Skin of body (tissue), 1 donor: ENCODE measurements at regions not wholly inside any gene's neighbourhood (a gene's known extent, or its start where the extent isn't known, plus 50 kb on each side); places are given as distances from the start of the nearest gene placed in this dataset.

ENCODE experiments used
- DNase-seq: peaks from one replicate; lab custom pipeline; 2025; lab: John Stamatoyannopoulos, UW

DNA sequence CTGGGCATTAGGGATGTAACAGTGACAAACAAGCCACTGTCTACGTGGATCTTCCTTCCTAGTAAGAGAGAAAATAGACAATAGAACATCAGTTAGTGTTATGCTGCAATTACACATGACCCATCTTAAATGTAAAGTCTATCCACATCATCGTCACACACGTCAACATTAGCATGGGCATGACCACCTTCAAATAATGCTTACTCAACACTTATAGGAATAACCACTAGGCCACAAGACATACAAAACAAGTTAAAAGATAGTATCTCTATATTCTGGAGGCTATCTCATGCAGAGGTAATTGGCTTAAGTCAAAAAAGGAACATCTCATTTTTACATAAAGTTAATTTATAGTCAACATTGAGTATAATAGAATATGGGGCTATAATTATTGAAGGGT lies 156.5 kb downstream of the MOXD1 start:
- DNase-seq = no peak

GRCh38 chr6:132236744-132237143 lies 164.5 kb downstream of the MOXD1 start:
- no peak for DNase-seq

DNA sequence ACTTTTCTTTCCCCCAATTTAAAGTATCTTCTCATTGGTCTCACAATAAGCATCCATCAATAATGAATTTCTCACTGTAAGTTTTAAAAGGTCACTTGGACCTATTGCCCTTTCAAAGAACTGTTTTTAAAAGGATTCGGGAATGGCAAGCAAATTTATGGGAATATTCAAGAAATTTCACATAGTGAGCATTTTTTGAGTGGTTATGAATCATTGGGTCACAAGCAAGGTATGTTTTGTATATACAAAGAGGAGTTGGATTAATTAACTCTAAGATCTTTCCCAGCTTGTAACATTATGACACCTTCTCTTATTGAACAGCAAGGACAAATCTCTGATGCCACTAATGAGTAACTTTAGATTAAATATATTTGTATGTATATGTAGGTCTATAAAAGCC lies 165.0 kb downstream of the MOXD1 start:
- DNase-seq = no peak

DNA sequence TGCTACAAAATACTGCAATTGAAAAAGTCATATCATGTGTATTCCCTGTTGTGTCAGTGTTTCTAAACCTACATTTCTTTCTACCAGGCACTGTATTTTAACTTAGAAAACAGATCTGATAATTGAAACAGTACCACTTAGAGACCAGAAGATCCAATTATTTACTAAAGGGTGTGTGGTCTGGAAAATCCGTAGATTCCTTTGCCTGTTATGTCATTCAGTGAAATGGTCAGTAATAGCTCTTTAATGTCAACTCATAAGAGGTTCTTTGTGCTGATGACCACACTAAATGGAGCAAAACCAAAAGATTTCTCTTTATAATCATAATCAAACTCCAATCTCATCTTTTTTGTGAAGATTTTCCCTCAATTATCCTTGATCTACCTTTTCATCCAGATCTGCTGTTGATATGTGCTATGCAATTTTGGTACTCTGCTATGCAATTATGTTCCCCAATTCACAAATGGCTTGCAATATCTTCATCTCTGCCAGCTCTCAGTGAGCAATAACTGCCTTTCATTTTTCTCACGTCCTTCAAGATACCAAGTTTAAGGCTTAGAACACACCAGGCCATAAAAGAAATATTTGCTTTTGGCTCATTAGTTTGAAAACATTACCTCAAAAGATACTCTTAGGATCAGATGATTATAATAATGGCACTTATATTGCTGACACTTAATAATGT lies 165.5 kb downstream of the MOXD1 start:
- DNase-seq = no peak

DNA sequence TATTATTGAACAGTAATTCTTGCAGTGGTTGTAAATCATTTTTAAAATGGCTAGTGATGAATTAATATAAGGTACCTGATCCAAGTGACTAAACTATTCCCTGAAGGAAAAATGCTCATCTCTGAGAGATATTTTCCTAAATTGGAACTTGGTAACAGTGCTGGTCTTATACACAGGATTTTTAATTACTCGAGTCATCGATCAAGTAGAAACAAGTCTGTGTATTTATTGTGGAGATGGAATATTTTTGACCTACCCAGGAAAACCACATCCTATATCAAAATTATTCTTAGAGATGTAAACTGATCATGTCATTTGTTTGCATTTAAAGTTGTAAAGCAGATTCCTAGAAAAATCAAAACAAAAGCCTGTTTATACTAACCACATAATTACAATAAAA lies 166.9 kb downstream of the MOXD1 start:
- no peak for DNase-seq

DNA sequence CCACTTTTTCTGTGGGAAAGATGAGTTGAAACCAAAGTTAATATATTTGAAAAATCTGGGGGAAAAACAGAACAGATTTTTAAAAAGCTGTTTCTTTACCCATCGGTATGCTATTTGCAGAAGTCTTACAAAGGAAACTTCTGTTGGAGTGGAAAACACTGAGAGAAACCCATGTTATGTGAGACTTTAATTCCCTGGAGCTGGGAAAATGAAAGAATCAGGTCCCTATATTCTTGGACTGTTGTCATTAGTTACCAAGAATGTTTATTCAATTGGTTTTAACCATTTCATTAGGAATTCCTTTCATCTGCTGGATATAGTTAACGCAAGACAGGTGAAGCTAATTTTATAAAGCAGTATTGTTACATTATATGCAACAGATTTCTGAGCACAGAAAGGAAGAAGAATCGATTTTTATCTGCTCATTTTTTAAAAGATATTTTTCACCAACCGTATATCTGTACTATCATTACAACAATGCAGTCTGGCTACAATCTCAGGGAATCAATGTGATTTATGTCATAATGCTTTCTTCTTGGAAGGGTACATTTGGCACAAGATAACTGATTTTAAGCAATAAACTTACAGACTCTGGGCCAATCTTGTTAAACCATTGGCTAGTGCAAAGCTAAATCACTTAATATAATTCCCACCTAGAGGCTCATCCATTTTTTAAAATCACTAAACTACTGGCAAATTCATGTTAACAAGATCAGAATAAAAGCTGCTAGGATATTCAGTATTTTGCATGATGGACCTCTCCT lies 170.0 kb downstream of the MOXD1 start:
- peak; percentile 36 for DNase-seq

GRCh38 chr6:132228894-132229293 lies 172.4 kb downstream of the MOXD1 start:
- no peak for DNase-seq

GRCh38 chr6:132227904-132228303 lies 173.4 kb downstream of the MOXD1 start:
- DNase-seq = peak; percentile 16

DNA sequence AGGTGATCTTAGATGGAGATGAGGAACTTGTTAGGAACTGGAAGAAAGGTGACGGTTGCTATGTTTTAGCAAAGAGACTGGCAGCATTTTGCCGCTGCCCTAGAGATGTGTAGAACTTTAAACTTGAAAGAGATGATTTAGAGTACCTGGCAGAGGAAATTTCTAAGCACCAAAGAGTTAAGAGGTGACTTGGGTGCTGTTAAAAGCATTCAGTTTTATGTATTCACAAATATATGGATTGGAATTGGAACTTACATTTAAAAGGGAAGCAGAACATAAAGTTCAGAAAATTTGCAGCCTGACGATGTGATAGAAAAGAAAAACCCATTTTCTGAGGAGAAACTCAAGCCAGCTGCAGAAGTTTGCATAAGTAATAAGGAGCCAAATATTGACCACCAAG lies 176.3 kb downstream of the MOXD1 start:
- DNase-seq = no peak

DNA sequence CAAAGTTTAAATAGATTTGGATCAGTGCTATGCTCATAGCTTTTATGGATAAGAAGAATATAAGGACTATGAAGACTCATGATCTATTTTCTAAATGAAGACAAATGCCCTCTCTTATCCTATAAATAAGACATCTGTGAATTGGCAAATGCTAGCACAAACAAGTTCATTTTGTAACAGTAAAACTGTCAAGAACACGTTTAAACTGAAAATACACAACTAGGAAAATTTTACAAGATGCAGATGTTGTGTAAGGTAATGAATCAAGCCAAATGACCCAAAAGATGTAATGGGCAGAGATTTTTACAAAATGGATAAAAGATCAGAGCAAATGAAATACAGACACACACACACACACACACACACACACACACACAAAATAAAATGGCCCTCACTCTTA lies 180.5 kb downstream of the MOXD1 start:
- DNase-seq = no peak

DNA sequence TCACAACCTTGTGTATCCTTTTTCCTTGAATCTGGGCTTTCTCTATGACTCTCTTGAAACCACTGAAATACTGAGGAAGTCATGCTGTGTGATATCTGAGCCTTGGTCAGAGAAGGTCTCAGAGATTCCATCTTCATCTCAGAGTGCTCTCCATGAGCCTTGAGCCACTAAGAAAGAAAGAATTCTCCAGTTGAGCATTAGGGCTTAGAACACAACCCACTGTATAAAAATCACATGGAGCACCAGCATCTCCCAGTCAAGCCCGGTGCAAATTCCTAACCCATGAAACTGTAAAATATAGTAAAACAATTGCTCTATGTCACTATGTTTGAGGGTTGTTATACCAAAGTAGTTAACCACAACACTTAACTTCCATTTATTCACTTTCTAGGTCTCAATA lies 181.4 kb downstream of the MOXD1 start:
- no peak for DNase-seq

GRCh38 chr6:132218059-132218696 lies 183.1 kb downstream of the MOXD1 start:
- peak; percentile 50 for DNase-seq

GRCh38 chr6:132215805-132216204 lies 185.5 kb downstream of the MOXD1 start:
- DNase-seq = no peak

DNA sequence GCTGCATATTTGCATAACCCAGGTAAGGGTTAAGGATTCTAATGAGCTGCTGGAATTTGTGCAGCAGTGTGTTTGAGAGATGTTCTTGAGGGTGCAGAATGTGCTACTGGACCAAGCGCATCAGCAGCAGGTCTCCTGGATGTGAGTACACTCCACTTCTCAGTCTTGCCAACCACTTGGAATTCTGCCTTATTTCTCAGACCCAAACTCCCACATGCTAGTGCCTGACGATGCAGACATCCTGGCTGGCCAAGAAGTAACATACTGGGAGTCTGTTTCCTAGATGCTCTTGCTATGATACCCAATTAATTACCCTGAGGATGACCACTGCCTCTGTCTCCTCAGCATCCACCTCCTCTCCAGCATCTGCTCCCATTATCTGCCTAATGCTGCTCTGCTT lies 186.6 kb downstream of the MOXD1 start:
- no peak for DNase-seq

GRCh38 chr6:132213732-132214131 lies 187.5 kb downstream of the MOXD1 start:
- DNase-seq = no peak

DNA sequence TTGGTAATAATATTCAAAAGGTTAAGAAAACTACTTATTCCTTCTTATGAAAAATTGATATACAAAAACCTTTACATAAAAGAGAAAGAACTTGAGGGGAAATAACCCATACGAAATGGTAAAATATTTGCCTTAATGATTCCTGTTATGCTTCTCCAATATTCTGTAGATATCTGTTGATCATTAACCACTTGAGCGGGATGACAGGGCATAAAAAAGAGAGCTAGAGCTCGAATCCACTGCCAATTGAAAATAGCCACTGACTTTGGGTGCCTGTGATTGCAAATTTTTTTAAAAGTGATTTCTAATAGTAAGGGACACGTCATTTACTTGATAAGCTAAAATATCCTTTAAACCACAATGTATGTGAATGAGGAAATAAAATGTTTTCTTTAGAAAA lies 188.1 kb downstream of the MOXD1 start:
- no peak for DNase-seq

DNA sequence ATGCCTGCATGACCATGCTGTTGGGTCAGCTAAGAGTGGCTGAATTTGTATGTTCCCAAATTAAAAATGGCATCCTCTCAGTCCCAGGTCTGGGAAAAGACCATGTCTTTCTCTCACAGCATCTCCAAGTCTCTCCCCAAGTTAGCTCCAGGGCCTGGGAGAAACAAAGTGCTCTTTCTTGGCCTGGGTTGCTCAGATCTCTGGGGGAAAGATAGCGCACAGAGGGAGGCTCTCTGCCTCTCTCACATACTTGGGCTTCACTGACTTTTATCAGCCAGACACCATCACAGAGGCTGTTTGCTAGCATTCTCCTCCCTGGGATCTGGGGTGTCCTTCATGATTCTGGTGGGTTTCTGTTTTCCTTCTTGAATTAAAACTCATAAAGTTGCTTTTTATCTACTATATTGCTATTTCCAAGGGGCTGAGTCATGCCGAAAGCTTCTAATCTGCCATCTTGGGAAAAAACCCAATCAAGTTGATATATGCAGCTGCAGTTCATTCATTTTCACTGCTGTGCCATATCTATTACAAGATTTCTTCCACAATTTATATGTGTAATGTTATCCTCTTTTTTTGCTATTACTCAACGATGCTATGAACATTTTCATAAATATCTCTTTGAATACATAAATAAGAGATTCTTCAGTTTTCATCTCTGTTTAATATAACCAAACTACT lies 190.2 kb downstream of the MOXD1 start:
- DNase-seq = no peak

GRCh38 chr6:132209351-132209750 lies 191.9 kb downstream of the MOXD1 start:
- DNase-seq = no peak

DNA sequence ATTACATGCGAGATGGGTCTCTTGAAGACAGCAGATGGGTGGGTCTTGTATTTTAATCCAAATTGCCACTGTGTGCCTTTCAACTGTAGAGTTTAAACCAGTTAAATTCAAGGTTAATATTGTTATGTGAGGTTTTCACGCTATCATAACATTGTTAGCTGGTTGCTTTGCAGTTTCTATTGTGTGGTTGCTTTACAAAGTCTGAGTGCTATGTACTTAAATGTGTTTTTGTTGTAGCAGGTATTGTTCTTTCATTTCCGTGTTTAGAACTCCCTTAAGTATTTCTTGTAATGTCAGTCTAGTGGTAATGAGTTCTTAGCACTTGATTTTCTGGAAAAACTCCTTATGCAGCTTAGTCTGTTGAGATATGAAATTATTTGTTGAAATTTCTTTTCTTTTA lies 193.3 kb downstream of the MOXD1 start:
- DNase-seq = no peak

- no peak for DNase-seq
Observed at GRCh38 chr6:132205946-132206345, 195.3 kb downstream of the MOXD1 start.

DNA sequence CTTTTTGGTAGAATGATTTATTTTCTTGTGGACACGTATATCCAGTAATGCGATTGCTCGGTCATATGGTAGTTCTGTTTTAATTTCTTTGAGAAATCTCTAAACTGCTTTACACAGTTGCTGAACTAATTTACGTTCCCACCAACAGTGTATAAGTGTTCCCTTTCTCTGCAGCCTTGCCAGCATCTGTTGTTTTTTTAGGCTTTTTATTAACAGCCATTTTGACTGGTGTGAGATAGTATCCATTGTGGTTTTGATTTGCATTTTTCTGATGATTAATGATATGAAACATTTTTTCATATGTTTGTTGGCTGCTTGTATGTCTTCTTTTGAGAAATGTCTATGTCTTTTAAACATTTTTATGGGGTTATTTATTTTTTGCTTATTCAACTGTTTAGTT lies 196.7 kb downstream of the MOXD1 start:
- DNase-seq = no peak

GRCh38 chr6:132202574-132202973 lies 198.7 kb downstream of the MOXD1 start:
- DNase-seq = peak; percentile 92
